HUES64 (cell line): ENCODE measurements at regions not wholly inside any gene's neighbourhood (a gene's known extent, or its start where the extent isn't known, plus 50 kb on each side); places are given as distances from the start of the nearest gene placed in this dataset.

Source experiments
- H3K27ac ChIP-seq: 2 replicates; pipeline ENCODE4 v1.7.0; 2013; ENCODE audit warnings: low read depth, low read length, inconsistent platforms
- H3K27me3 ChIP-seq: 2 replicates; pipeline ENCODE4 v1.6.1; 2013; ENCODE audit warnings: mild to moderate bottlenecking, low read length; ENCODE audit not compliant: insufficient read depth
- H3K36me3 ChIP-seq: 2 replicates; pipeline ENCODE4 v1.6.1; 2013; ENCODE audit warnings: mild to moderate bottlenecking, low read length; ENCODE audit not compliant: insufficient read depth
- H3K4me1 ChIP-seq: 2 replicates; pipeline ENCODE4 v1.6.1; 2013; ENCODE audit warnings: mild to moderate bottlenecking, low read length, moderate library complexity; ENCODE audit not compliant: insufficient read depth
- H3K4me3 ChIP-seq: 2 replicates; pipeline ENCODE4 v1.5.1; 2013; ENCODE audit warnings: mild to moderate bottlenecking, low read length, moderate library complexity
- H3K9ac ChIP-seq: 2 replicates; pipeline ENCODE4 v1.6.1; 2013; ENCODE audit warnings: mild to moderate bottlenecking, low read depth, low read length
- H3K9me3 ChIP-seq: 2 replicates; pipeline ENCODE4 v1.6.1; 2013; ENCODE audit warnings: low read depth, low read length; ENCODE audit not compliant: insufficient read depth
- WGBS: fragments of 150-250, 120-280 bp; methylation state at CpG from one replicate; pipeline ENCODE4 v1.1.7; 2013; ENCODE audit warnings: missing lambda C conversion rate; 5-methylcytosine and 5-hydroxymethylcytosine counted together

- no peak overlapping the region for H3K9ac ChIP-seq
- H3K4me1 ChIP-seq, result no peaks in the 10 kb centered on the region
- H3K36me3 ChIP-seq, result no peaks in the 10 kb centered on the region
- H3K27me3 ChIP-seq, result no peaks in the 10 kb centered on the region
- no peak overlapping the region for H3K4me3 ChIP-seq
- no peaks in the 10 kb centered on the region for H3K9me3 ChIP-seq
- no peak overlapping the region for H3K27ac ChIP-seq
- WGBS, result 100% methylated on average over 2 of the region's 2 CpGs
Observed at GRCh38 chr1:82091729-82092128, 291.0 kb downstream of the ADGRL2 start.

GRCh38 chr1:82091265-82091664 is 290.5 kb downstream of the ADGRL2 start:
- H3K4me1 ChIP-seq, result no peaks in the 10 kb centered on the region
- H3K36me3 ChIP-seq, result no peaks in the 10 kb centered on the region
- WGBS, result 90% methylated on average over 3 of the region's 3 CpGs
- no peaks in the 10 kb centered on the region for H3K9me3 ChIP-seq
- H3K9ac ChIP-seq, result no peak overlapping the region
- H3K27me3 ChIP-seq, result no peaks in the 10 kb centered on the region
- no peak overlapping the region for H3K4me3 ChIP-seq
- no peak overlapping the region for H3K27ac ChIP-seq

GRCh38 chr1:82090104-82090503 is 289.4 kb downstream of the ADGRL2 start:
- no peak overlapping the region for H3K9ac ChIP-seq
- H3K4me1 ChIP-seq, result no peaks in the 10 kb centered on the region
- H3K36me3 ChIP-seq, result no peaks in the 10 kb centered on the region
- H3K4me3 ChIP-seq, result no peak overlapping the region
- WGBS, result no CpG with 5 or more reads among the region's 1 CpG
- H3K27me3 ChIP-seq, result no peaks in the 10 kb centered on the region
- H3K9me3 ChIP-seq, result no peaks in the 10 kb centered on the region
- H3K27ac ChIP-seq, result no peak overlapping the region

- H3K27ac ChIP-seq, result no peak overlapping the region
- 58% methylated on average over 2 of the region's 2 CpGs for WGBS
Observed at GRCh38 chr1:82086739-82087138, 286.0 kb downstream of the ADGRL2 start.

GRCh38 chr1:82079607-82080006 is 278.9 kb downstream of the ADGRL2 start:
- no peaks in the 10 kb centered on the region for H3K9me3 ChIP-seq
- no peak overlapping the region for H3K9ac ChIP-seq
- H3K27ac ChIP-seq, result no peak overlapping the region
- H3K36me3 ChIP-seq, result no peaks in the 10 kb centered on the region
- WGBS, result 71% methylated on average over 1 of the region's 1 CpG
- peaks cover 6% of the 10 kb centered on the region for H3K4me1 ChIP-seq
- H3K4me3 ChIP-seq, result no peak overlapping the region
- H3K27me3 ChIP-seq, result no peaks in the 10 kb centered on the region

More at GRCh38 chr1:82086739-82087138, 286.0 kb downstream of the ADGRL2 start:
- Histone ChIP-seq H3K27me3 (no peaks in the 10 kb centered on the region), H3K9ac (no peak overlapping the region), H3K9me3 (no peaks in the 10 kb centered on the region), H3K36me3 (no peaks in the 10 kb centered on the region), H3K4me3 (no peak overlapping the region), H3K4me1 (no peaks in the 10 kb centered on the region)

- Histone ChIP-seq H3K36me3 (no peaks in the 10 kb centered on the region), H3K4me3 (no peak overlapping the region), H3K9me3 (no peaks in the 10 kb centered on the region), H3K9ac (no peak overlapping the region), H3K27ac (no peak overlapping the region), H3K4me1 (peaks cover 6% of the 10 kb centered on the region), H3K27me3 (no peaks in the 10 kb centered on the region)
- 100% methylated on average over 1 of the region's 1 CpG for WGBS
Observed at GRCh38 chr1:82073659-82074058, 272.9 kb downstream of the ADGRL2 start.

- peaks cover 6% of the 10 kb centered on the region for H3K4me1 ChIP-seq
- H3K4me3 ChIP-seq, result no peak overlapping the region
- no peak overlapping the region for H3K9ac ChIP-seq
- no peaks in the 10 kb centered on the region for H3K9me3 ChIP-seq
- WGBS, result 94% methylated on average over 1 of the region's 1 CpG
- no peaks in the 10 kb centered on the region for H3K27me3 ChIP-seq
- no peaks in the 10 kb centered on the region for H3K36me3 ChIP-seq
- no peak overlapping the region for H3K27ac ChIP-seq
Observed at GRCh38 chr1:82073071-82073470, 272.3 kb downstream of the ADGRL2 start.

GRCh38 chr1:82065916-82066315 is 265.2 kb downstream of the ADGRL2 start:
- no peaks in the 10 kb centered on the region for H3K36me3 ChIP-seq
- H3K4me1 ChIP-seq, result peaks cover 5% of the 10 kb centered on the region; the same call in 1 of the 2 replicates
- no peak overlapping the region for H3K27ac ChIP-seq
- no peaks in the 10 kb centered on the region for H3K27me3 ChIP-seq
- no peak overlapping the region for H3K9ac ChIP-seq
- WGBS, result 97% methylated on average over 4 of the region's 4 CpGs
- no peaks in the 10 kb centered on the region for H3K9me3 ChIP-seq
- no peak overlapping the region for H3K4me3 ChIP-seq

GRCh38 chr1:82064691-82065090 is 264.0 kb downstream of the ADGRL2 start:
- 95% methylated on average over 1 of the region's 1 CpG for WGBS
- no peaks in the 10 kb centered on the region for H3K9me3 ChIP-seq
- H3K4me1 ChIP-seq, result peaks cover 5% of the 10 kb centered on the region; the same call in 1 of the 2 replicates
- no peaks in the 10 kb centered on the region for H3K36me3 ChIP-seq
- no peaks in the 10 kb centered on the region for H3K27me3 ChIP-seq
- H3K27ac ChIP-seq, result no peak overlapping the region
- no peak overlapping the region for H3K4me3 ChIP-seq
- H3K9ac ChIP-seq, result no peak overlapping the region

- no peak overlapping the region for H3K4me3 ChIP-seq
- no peaks in the 10 kb centered on the region for H3K36me3 ChIP-seq
- no peaks in the 10 kb centered on the region for H3K9me3 ChIP-seq
- H3K9ac ChIP-seq, result no peak overlapping the region
- H3K27ac ChIP-seq, result no peak overlapping the region
- 94% methylated on average over 2 of the region's 2 CpGs for WGBS
- peaks cover 2% of the 10 kb centered on the region; the same call in 1 of the 2 replicates for H3K4me1 ChIP-seq
- no peaks in the 10 kb centered on the region for H3K27me3 ChIP-seq
Observed at GRCh38 chr1:82062206-82062605, 261.5 kb downstream of the ADGRL2 start.

GRCh38 chr1:82059959-82060358 is 259.2 kb downstream of the ADGRL2 start:
- H3K27ac ChIP-seq, result no peak overlapping the region
- H3K27me3 ChIP-seq, result no peaks in the 10 kb centered on the region
- no peak overlapping the region for H3K4me3 ChIP-seq
- no peaks in the 10 kb centered on the region for H3K36me3 ChIP-seq
- H3K9me3 ChIP-seq, result no peaks in the 10 kb centered on the region
- no peaks in the 10 kb centered on the region for H3K4me1 ChIP-seq
- H3K9ac ChIP-seq, result no peak overlapping the region
- 61% methylated on average over 2 of the region's 3 CpGs for WGBS

- Histone ChIP-seq H3K9ac (no peak overlapping the region), H3K27me3 (no peaks in the 10 kb centered on the region), H3K9me3 (no peaks in the 10 kb centered on the region), H3K4me1 (no peaks in the 10 kb centered on the region), H3K36me3 (no peaks in the 10 kb centered on the region), H3K27ac (no peak overlapping the region), H3K4me3 (no peak overlapping the region)
- 90% methylated on average over 2 of the region's 4 CpGs for WGBS
Observed at GRCh38 chr1:82057011-82057410, 256.3 kb downstream of the ADGRL2 start.
